ENCODE measurements at regions not wholly inside any gene's neighbourhood (a gene's known extent, or its start where the extent isn't known, plus 50 kb on each side); places are given as distances from the start of the nearest gene placed in this dataset.

GRCh38 chr11:129289350-129290040, 86.2 kb upstream of the BARX2 start:
- intact Hi-C loops (cut with DNase I), result no loop called here
- H3K4me1 ChIP-seq, result no peaks in the 10 kb centered on the region
- no peaks in the 10 kb centered on the region for H3K27me3 ChIP-seq
- H3K36me3 ChIP-seq, result no peaks in the 10 kb centered on the region
- no peak overlapping the region for H3K27ac ChIP-seq
- no peak for TF ChIP-seq CTCF (IDR thresholded peaks at IDR 0.05)
- TF ChIP-seq POLR2A (IDR thresholded peaks at IDR 0.05), result no peak
- no peak for DNase-seq
- no peak overlapping the region for H3K4me3 ChIP-seq (replicated peaks in 1 of 3)
- no peaks in the 10 kb centered on the region for H3K9me3 ChIP-seq
- 91 to 94% methylated on average over 13 of the region's 13 CpGs for WGBS, 2 donors

GRCh38 chr11:129287920-129288319, 87.7 kb upstream of the BARX2 start:
- H3K27ac ChIP-seq, result no peak overlapping the region
- no peaks in the 10 kb centered on the region for H3K9me3 ChIP-seq
- H3K4me3 ChIP-seq (replicated peaks in 1 of 3), result no peak overlapping the region
- H3K36me3 ChIP-seq, result no peaks in the 10 kb centered on the region
- H3K27me3 ChIP-seq, result no peaks in the 10 kb centered on the region
- DNase-seq, result no peak
- WGBS, 2 donors, result 64 to 73% methylated on average over 3 of the region's 3 CpGs
- no peaks in the 10 kb centered on the region for H3K4me1 ChIP-seq
- TF ChIP-seq CTCF (IDR thresholded peaks at IDR 0.05) (no peak), POLR2A (IDR thresholded peaks at IDR 0.05) (no peak)
- intact Hi-C loops (cut with DNase I), result no loop called here

DNA sequence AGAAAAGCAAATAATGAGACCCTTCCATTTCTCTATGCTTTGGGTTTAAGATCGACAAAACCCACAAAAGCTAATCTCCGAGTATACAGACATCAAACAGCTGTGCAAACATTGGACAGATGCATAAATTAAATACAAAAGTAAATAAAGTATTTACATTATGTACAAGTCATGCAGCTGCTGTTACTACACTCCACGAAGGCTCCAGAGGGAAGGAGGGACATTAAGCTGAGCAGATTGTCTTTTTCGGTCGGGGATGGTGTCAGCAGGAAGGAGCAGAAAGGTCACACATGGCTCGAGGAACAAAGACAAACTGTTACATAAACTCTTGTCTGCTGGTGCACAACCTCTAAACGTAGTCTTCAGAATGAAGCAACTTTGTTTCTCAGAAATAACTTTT, 88.8 kb upstream of the BARX2 start:
- H3K4me1 ChIP-seq, result no peaks in the 10 kb centered on the region
- no peak overlapping the region for H3K4me3 ChIP-seq (replicated peaks in 1 of 3)
- no peaks in the 10 kb centered on the region for H3K9me3 ChIP-seq
- TF ChIP-seq POLR2A (IDR thresholded peaks at IDR 0.05) (no peak), CTCF (IDR thresholded peaks at IDR 0.05) (no peak)
- H3K27ac ChIP-seq, result no peak overlapping the region
- intact Hi-C loops (cut with DNase I), result no loop called here
- H3K36me3 ChIP-seq, result no peaks in the 10 kb centered on the region
- 59 to 61% methylated on average over 7 of the region's 7 CpGs for WGBS, 2 donors
- no peak for DNase-seq
- no peaks in the 10 kb centered on the region for H3K27me3 ChIP-seq

GRCh38 chr11:129285402-129285786, 90.3 kb upstream of the BARX2 start:
- Histone ChIP-seq H3K27me3 (no peaks in the 10 kb centered on the region), H3K9me3 (no peaks in the 10 kb centered on the region), H3K36me3 (no peaks in the 10 kb centered on the region), H3K4me1 (no peaks in the 10 kb centered on the region), H3K4me3 (replicated peaks in 1 of 3) (no peak overlapping the region), H3K27ac (no peak overlapping the region)
- no peak for DNase-seq
- WGBS, 2 donors, result 26 to 36% methylated on average over 1 of the region's 1 CpG
- no peak for TF ChIP-seq POLR2A (IDR thresholded peaks at IDR 0.05)
- TF ChIP-seq CTCF (IDR thresholded peaks at IDR 0.05), result no peak
- intact Hi-C loops (cut with DNase I), result no loop called here

DNA sequence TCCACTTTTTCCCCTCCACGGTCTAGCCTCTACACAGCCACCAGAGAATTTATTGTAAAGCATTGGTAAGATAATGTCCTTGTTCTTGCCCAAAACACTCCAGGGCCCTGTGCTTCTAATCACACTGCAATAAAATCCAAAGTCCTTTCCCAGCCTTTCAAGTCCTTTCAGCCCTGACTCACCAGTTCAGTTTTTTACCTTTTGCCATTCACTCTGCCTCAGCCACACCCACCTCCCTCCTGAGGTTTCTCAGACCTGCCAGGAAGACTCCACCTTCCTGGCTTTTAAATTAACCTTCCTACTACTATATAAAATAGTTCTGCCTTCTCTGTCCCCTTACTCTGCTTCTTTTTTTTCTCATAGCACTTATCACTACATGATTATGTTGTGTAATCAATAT, 91.0 kb upstream of the ARHGAP32 start:
- Histone ChIP-seq H3K27me3 (no peaks in the 10 kb centered on the region), H3K9me3 (no peaks in the 10 kb centered on the region), H3K4me3 (replicated peaks in 1 of 3) (no peak overlapping the region), H3K4me1 (peaks cover 4 to 8% of the 10 kb centered on the region in 2 donors), H3K36me3 (no peaks in the 10 kb centered on the region), H3K27ac (no peak overlapping the region)
- 64 to 69% methylated on average over 1 of the region's 1 CpG for WGBS, 2 donors
- TF ChIP-seq CTCF (IDR thresholded peaks at IDR 0.05), result no peak
- no peak for TF ChIP-seq POLR2A (IDR thresholded peaks at IDR 0.05)
- intact Hi-C loops (cut with DNase I), result no loop called here
- no peak for DNase-seq

All from thyroid gland (tissue), 4 donors.